GM21526 (cell line): ENCODE measurements at regions not wholly inside any gene's neighbourhood (a gene's known extent, or its start where the extent isn't known, plus 50 kb on each side); places are given as distances from the start of the nearest gene placed in this dataset.

ENCODE experiments used
- ATAC-seq: cut with Tn5 transposase; IDR thresholded peaks from one replicate; pipeline ENCODE4 v1.9.1; 2021; ENCODE audit warnings: moderate library complexity; ENCODE audit not compliant: unreplicated experiment, low FRiP score

DNA sequence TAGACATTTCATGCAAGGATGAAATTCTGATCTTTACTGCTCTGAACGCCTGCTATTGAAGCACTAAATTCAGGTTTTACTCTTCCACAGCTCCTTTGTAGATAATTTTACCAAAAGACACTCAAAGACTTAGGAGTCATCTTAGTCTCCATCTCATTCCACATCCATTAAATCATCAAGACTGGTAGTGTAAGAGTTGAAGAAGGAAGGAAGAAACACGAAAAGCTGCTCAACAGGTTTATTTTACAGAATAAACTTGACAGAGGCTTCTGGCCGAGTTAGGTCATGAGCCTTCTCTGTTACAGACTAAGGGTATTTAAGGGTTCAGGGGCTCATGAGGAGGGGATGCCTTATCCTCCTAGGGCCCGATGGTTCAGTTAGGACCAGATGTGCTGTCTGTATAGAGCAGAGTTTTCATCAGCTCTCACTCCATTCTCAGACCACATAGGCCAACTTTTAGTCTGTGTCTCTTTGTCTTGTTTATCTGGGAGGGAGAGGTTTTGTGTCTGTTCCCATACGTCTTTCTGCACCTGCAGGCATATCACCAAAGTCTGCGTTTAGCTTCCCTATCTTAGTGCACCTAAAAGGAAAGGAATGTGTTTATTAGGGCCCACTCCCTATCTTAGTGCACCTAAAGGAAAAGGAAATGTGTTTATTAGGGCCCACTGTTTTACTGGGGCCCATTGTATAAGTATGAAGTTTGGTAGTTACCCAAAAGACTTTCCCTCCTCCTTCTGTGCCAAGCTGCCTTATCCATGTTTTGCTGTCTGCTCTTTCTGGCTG, 57.4 kb upstream of the RGS18 start:
- ATAC-seq, result no peak

DNA sequence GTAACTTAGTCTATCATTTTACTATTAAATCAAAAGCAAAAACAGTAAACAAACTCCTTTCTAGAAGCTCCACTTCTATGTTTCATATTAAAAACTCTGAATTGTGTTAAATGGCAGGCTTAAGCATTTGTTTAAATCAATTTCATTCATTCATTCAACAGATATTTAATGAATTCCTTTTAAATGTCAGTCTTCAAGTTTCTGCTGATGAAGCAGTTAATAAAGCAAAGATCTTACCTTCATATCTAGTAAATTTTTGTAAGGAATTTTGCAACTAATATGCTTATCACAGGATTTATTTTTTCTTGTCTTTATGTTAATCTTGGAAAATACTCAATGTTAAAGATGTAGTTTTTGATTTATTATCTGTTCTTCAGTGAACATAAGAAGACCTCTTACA, 54.1 kb upstream of the RGS18 start:
- ATAC-seq, result no peak

DNA sequence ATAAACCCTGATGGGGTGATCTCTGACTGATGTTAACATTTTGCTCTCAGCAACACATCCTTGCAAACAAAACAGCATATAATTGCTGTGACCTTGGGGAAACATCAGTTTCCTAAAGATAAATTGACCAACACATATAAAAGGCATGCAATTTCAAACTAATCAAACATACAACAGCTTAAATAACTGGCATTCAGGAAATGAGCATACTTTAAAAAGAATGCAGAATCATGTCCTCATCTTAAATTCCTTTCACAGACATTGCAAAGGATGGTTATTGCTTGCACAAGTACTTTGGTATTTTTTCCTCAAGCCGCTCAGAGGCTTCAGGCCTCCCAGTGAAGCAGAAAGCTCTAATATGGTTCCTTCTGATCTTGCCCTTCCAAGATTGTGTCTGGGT, 53.4 kb upstream of the RGS18 start:
- no peak for ATAC-seq

DNA sequence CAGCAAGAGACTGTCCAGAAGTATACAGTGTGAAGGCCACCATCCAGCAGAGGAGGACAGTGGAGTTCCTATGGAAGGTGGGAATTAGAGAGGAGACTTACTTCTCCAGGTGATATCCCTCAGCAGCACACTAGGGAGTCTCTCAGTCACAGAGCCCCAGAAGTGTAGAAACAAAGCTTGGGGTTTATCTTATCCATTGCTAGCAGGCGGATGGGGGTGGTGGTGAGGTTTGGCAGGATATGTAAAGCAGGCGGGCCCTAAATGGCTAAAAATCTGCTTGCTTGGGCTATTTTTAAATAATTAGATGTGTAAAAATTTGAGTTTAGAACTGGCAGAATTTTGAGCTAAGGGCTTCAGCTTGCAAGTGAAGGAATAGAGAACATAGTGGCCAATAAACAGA, 50.1 kb upstream of the RGS18 start:
- no peak for ATAC-seq
